ENCODE measurements at regions not wholly inside any gene's neighbourhood (a gene's known extent, or its start where the extent isn't known, plus 50 kb on each side); places are given as distances from the start of the nearest gene placed in this dataset.

- no peak for FAIRE-seq
Measured at GRCh38 chr3:112693186-112693585, 52.2 kb upstream of the CCDC80 start.

More at GRCh38 chr3:112693186-112693585, 52.2 kb upstream of the CCDC80 start:
- Histone ChIP-seq H3K27ac (ENCODE audit: low read depth, low read length) (no peak overlapping the region), H3K4me1 (ENCODE audit: insufficient read depth, low read length) (peaks cover 16% of the 10 kb centered on the region), H4K20me1 (ENCODE audit: insufficient read depth, low read length) (no peaks in the 10 kb centered on the region), H3K9me3 (ENCODE audit: insufficient read depth, low read depth, low read length) (no peaks in the 10 kb centered on the region), H3K4me2 (ENCODE audit: low read length) (no peak overlapping the region), H2AFZ (ENCODE audit: low read depth, low read length) (no peak overlapping the region), H3K79me2 (ENCODE audit: insufficient read depth, low read length) (no peaks in the 10 kb centered on the region), H3K36me3 (ENCODE audit: insufficient read depth, low read length) (no peaks in the 10 kb centered on the region), H3K27me3 (ENCODE audit: insufficient read depth, low read length) (no peaks in the 10 kb centered on the region), H3K4me3 (ENCODE audit: insufficient read depth, low read depth, low read length) (no peak overlapping the region), H3K9ac (ENCODE audit: low read length) (no peak overlapping the region)
- Mint-ChIP-seq H3K27ac (ENCODE audit: unreplicated experiment) (peak overlapping the region; percentile 50), H3K4me1 (ENCODE audit: low read depth, unreplicated experiment) (peaks cover 28% of the 10 kb centered on the region), H3K27me3 (ENCODE audit: low read depth, unreplicated experiment) (no peaks in the 10 kb centered on the region), H3K9me3 (ENCODE audit: unreplicated experiment) (peaks cover 19% of the 10 kb centered on the region), H3K36me3 (ENCODE audit: low read depth, unreplicated experiment) (peaks cover 8% of the 10 kb centered on the region), H3K4me3 (ENCODE audit: unreplicated experiment) (no peak overlapping the region)
- TF ChIP-seq CTCF (IDR thresholded peaks at IDR 0.05; ENCODE audit: insufficient read depth, low read depth, low read length) (no peak), EZH2 (IDR thresholded peaks at IDR 0.05; ENCODE audit: insufficient read depth, low read length) (no peak)
- DNase-seq (ENCODE audit: low read depth): no peak
